GM12873 (cell line): ENCODE measurements at regions not wholly inside any gene's neighbourhood (a gene's known extent, or its start where the extent isn't known, plus 50 kb on each side); places are given as distances from the start of the nearest gene placed in this dataset.
A peak's percentile ranks its signal among the peaks of the same experiment; 100 is the strongest.

Experiments
- CTCF ChIP-seq: IDR thresholded peaks from 2 replicates; pipeline ENCODE4 v1.5.1; 2012; ENCODE audit warnings: low read depth, mild to moderate bottlenecking, moderate library complexity, low read length, control low read depth; ENCODE audit not compliant: insufficient read depth; ENCODE audit errors: missing control alignments

DNA sequence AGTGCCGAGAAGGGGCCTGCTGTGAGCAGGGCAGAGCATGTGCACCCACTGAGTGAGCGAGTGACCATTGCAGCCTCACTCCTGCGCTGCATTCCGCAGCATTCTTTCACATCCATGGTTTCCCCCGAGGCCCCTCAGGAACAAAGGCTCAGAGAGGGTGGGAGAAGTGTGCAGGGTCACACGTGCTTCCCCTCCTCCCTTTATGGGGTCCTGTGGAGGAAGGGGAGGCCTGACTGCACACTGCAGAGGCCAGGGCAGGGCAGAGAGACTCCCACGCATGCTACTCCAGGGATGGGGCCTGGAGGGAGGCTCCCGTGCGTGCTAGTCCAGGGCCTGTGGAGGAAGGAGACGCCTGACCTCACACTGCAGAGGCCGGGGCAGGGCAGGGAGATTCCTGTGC is 63.2 kb downstream of the DIO3 start:
- TF ChIP-seq CTCF = no peak

DNA sequence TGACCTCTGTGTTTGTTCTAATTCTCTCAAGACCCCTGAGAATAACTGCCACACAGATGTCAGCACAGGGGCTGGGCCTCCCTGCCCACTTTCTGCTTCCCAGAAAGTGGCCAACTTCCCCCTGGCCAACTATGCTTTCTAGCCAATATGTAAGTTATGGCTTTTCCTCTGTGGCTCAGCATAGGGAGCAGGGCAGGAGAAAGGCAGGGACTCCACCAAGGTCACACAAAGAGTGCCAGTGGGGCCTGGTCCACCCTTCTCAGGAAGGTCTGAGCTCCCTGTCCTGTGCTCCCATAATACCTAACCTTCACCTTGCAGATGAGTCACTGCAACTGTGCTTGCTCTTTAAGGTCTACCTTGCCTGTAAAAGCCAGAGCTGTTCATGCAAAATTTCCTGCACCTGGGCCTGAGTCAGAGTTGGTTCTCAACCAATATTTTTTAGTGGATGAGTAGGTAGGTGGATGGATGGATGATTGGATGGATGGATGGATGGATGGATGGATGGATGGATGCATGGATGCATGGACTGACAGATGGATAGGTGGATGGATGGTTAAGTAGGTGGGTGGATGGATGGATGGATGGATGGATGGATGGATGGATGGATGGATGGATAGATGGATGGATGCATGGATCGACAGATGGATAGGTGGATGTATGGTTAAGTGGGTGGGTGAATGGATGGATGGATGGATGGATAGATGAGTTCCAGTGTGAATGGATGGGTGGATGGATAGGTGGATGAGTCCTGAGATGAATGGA is 64.2 kb downstream of the DIO3 start:
- TF ChIP-seq CTCF = no peak

GRCh38 chr14:101626331-101626730 is 65.0 kb downstream of the DIO3 start:
- no peak for TF ChIP-seq CTCF

DNA sequence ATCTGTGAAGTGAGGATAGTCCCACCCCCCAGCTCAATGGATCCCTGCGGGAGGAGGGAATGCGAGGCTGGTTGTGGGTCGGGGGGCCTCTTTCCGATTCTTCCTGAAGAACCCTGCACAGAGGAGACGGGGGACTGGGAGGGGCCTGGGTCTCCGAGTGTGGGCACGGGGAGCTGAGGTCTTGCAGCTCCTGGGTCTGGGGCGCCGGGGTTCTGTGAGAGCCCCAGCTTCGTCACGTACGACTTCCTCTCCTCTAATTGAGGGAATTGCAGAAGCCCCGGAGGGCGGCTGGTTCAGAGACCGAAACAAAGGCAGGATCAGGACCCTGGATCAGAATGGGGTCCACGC is 66.6 kb downstream of the DIO3 start:
- TF ChIP-seq CTCF = no peak

DNA sequence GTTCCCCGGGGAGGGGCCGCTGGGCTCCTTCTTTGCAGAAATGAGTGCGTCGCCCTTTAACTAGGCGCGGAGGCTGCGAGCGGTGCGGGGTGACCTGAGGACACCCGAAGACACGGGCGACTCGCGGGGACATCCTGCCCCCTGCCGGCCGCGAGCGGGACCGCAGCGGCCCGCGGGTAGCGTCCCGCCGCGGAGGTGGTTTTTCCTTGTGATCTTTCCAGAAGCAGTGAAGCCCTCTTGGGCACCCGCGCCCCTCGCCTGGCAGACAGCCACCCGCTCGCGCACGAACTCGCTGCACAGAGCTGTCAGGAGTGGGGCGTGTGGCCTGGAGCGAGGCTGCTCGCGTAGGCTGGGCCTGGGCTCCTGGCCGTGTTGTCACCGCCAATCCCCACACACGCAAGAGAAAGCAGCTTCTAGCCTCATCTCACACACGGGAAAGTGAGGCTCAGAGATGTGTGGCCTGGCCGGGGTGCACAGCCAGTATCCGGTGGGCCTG is 67.2 kb downstream of the DIO3 start:
- peak; percentile 90 for TF ChIP-seq CTCF

- no peak for TF ChIP-seq CTCF
Measured at GRCh38 chr14:101628975-101629374, 67.7 kb downstream of the DIO3 start.

- TF ChIP-seq CTCF = no peak
Measured at GRCh38 chr14:101630056-101630965, 69.0 kb downstream of the DIO3 start.
